ENCODE measurements at regions not wholly inside any gene's neighbourhood (a gene's known extent, or its start where the extent isn't known, plus 50 kb on each side); places are given as distances from the start of the nearest gene placed in this dataset.

DNA sequence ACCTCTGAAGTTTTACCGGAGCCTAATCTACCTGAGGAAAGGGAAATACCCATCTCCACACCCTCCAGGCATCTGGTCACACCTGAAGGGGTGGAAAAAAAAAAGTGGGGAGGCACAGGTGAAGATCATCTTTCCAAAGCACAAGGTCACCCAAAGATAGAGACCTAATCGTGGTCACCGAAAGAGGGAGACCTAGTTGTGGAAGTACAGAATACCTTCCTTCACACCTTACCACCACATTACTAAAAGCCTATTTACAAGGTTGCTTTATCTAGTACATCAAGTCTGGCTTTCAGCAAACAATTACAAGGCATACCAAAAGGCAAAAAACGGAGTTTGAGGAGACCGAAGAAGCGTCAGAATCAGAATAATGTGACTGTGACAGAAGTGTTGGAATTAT is 110.0 kb upstream of the ARPP21 start:
- no peak for DNase-seq

DNA sequence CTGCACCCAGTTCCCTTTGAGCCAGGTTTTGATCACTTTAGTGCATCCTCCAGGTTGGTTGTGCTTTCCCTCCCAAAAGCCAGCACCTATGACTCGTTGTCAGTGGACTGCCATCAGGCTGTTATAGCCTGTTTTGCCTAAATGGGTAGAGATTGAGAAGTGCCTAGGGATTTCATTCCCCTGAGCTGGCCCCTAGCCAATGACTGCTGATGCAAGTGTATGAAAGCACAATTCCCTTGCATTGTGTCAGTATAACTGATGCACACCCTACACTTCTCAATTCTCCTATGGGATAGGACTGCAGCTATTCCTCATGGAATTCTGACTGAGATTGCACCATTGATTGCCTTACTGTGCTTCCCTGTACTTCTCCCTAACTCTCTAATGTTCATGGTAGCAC is 102.1 kb upstream of the ARPP21 start:
- DNase-seq = no peak

DNA sequence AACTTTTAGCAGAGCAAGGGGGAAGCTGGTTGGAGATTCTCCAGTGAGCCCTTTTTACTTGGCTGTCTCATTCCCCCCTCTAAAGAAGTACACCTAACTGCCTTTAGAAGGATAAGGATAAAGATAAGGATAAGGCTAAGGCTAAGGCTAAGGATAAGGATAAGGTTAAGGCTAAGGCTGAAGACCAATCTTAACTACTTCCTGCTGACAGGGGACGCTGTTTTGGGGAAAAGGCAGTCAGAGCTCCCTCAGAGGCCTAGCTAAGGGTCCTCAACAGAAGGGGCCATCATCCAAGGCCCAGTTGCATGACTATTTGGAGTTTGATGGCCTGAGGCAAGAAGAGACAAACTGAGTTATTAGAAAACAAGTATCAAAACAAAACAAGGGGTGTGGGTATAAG is 94.3 kb upstream of the ARPP21 start:
- no peak for DNase-seq

DNA sequence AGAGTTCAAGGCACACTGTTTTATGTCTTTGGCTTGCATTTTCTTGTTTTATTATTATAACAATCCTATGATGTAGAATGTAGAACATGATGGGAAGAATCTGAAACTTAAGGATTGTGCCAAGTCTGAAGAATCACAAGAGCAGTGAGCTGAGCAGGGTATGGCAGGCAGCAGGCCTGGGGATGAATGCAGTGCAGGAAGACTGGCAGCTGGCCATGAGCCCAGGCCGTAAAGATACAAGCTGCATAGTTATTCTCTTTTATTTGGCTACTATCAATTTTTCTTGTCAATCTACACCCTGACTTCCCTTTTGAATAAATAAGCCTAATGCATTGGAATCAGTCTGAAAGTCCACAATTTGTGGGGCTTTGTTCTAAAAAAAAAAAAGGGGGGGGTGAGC is 89.6 kb upstream of the ARPP21 start:
- no peak for DNase-seq

DNA sequence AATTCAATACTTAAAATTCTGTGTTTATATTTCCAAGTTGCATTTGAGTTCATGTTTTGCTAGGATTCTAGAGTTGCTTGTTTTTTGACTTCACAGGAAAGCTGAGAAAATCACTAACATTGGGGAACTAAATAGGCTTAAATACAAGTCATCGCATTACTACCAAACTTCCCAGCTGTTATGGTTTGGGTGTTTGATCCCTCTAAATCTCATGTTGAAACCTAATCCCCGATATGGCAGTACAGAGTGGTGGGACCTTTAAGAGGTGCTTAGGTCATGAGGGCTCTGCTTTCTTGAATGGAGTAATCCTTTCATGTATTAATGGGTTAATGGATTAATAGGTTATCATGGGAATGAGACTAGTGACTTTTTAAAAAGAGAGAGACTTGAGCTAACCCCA is 77.2 kb upstream of the ARPP21 start:
- no peak for DNase-seq

DNA sequence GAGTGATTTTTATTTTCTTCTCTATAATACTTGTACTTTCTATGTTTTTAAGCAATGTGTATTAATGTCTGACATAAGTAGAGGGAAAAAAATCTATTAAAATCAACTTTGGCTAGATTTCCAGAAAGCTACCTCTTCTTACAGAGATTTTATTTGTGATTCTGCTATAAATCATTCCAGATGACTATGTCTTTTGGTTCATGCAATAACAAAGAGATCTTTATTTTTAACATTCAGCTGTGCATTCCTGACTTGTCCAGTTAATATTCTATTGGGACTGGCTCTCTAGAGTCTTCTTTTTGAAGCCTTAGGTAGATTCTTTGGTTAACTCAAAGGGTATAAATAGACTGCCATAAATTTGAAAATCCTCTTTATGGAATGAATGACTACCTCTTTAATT is 74.3 kb upstream of the ARPP21 start:
- DNase-seq = no peak
